Immature natural killer cell (primary cell): ENCODE measurements at regions not wholly inside any gene's neighbourhood (a gene's known extent, or its start where the extent isn't known, plus 50 kb on each side); places are given as distances from the start of the nearest gene placed in this dataset.
"Not testable (repeated sequence)": the region's sequence is repeated elsewhere in the genome, so short reads cannot be mapped to it uniquely, and the experiment has no call there.

ENCODE experiments used
- DNase-seq, 3 donors: peaks; one replicate each; pipeline ENCODE4 v3.0.0; 2022; ENCODE audit warnings: mixed read lengths in 1 of 3
- H3K27ac Mint-ChIP-seq, 6 donors: one replicate each; pipeline ENCODE4 v1.8.0; 2020; ENCODE audit warnings: mixed read lengths in 6 of 6, mild to moderate bottlenecking in 5 of 6, inconsistent platforms in 4 of 6, moderate library complexity in 3 of 6
- H3K27me3 Mint-ChIP-seq, 3 donors: one replicate each; pipeline ENCODE4 v1.8.0; 2020 to 2021; ENCODE audit warnings: low read depth in 3 of 3, mild to moderate bottlenecking in 3 of 3, mixed read lengths in 3 of 3, moderate library complexity in 3 of 3, inconsistent platforms in 1 of 3
- H3K36me3 Mint-ChIP-seq, 3 donors: one replicate each; pipeline ENCODE4 v1.8.0; 2020; ENCODE audit warnings: mixed read lengths in 3 of 3, inconsistent platforms in 2 of 3, mild to moderate bottlenecking in 2 of 3
- H3K4me1 Mint-ChIP-seq, 2 donors: one replicate each; pipeline ENCODE4 v1.8.0; 2020; ENCODE audit warnings: inconsistent platforms in 2 of 2, mild to moderate bottlenecking in 2 of 2, mixed read lengths in 2 of 2, moderate library complexity in 1 of 2
- H3K4me3 Mint-ChIP-seq, 5 donors: one replicate each; pipeline ENCODE4 v1.8.0; 2020; ENCODE audit warnings: mild to moderate bottlenecking in 5 of 5, mixed read lengths in 5 of 5, inconsistent platforms in 3 of 5, moderate library complexity in 3 of 5
- H3K9me3 Mint-ChIP-seq, 6 donors: one replicate each; pipeline ENCODE4 v1.8.0; 2020; ENCODE audit warnings: mild to moderate bottlenecking in 6 of 6, mixed read lengths in 6 of 6, inconsistent platforms in 4 of 6, moderate library complexity in 3 of 6

- DNase-seq: no peak
- peaks cover 14 to 42% (median 20%) of the 10 kb centered on the region in 6 donors for H3K9me3 Mint-ChIP-seq
- no peak overlapping the region for H3K27ac Mint-ChIP-seq
- H3K36me3 Mint-ChIP-seq: no peaks in the 10 kb centered on the region
- no peak overlapping the region for H3K4me3 Mint-ChIP-seq
- H3K4me1 Mint-ChIP-seq: no peaks in the 10 kb centered on the region
- peaks cover 0 to 2% (median 0%) of the 10 kb centered on the region in 3 donors for H3K27me3 Mint-ChIP-seq
These were observed 1014.8 kb downstream of the RAPGEF2 start for GRCh38 chr4:160117686-160118085.

GRCh38 chr4:160125576-160126287 lies 1022.9 kb downstream of the RAPGEF2 start:
- not testable (repeated sequence) for H3K36me3 Mint-ChIP-seq, H3K27me3 Mint-ChIP-seq, DNase-seq, H3K4me1 Mint-ChIP-seq
- Mint-ChIP-seq H3K27ac (peak overlapping the region in 1 of 6 donors; percentile 46), H3K4me3 (peak overlapping the region in 2 of 5 donors; percentile 27 to 47), H3K9me3 (peaks cover 3 to 15% (median 11%) of the 10 kb centered on the region in 6 donors)

- peaks cover 3 to 24% (median 21%) of the 10 kb centered on the region in 6 donors for H3K9me3 Mint-ChIP-seq
- H3K27ac Mint-ChIP-seq: no peak overlapping the region
- no peak overlapping the region for H3K4me3 Mint-ChIP-seq
- H3K36me3 Mint-ChIP-seq: no peaks in the 10 kb centered on the region
- peaks cover 0 to 3% (median 0%) of the 10 kb centered on the region in 3 donors for H3K27me3 Mint-ChIP-seq
- no peak for DNase-seq
- H3K4me1 Mint-ChIP-seq: no peaks in the 10 kb centered on the region
These were observed 1024.3 kb downstream of the RAPGEF2 start for GRCh38 chr4:160127211-160127610.

- no peak overlapping the region for H3K4me3 Mint-ChIP-seq
- DNase-seq: no peak
- no peaks in the 10 kb centered on the region for H3K36me3 Mint-ChIP-seq
- peaks cover 0 to 3% (median 0%) of the 10 kb centered on the region in 3 donors for H3K27me3 Mint-ChIP-seq
- H3K9me3 Mint-ChIP-seq: peaks cover 2 to 40% (median 31%) of the 10 kb centered on the region in 6 donors
- H3K27ac Mint-ChIP-seq: no peak overlapping the region
- H3K4me1 Mint-ChIP-seq: no peaks in the 10 kb centered on the region
These were observed 1026.6 kb downstream of the RAPGEF2 start for GRCh38 chr4:160129439-160129838.

GRCh38 chr4:160136021-160136420 lies 1033.1 kb downstream of the RAPGEF2 start:
- Mint-ChIP-seq H3K27me3 (peaks cover 0 to 3% (median 1%) of the 10 kb centered on the region in 3 donors), H3K4me1 (no peaks in the 10 kb centered on the region), H3K36me3 (no peaks in the 10 kb centered on the region), H3K27ac (no peak overlapping the region), H3K9me3 (peaks cover 15 to 52% (median 31%) of the 10 kb centered on the region in 6 donors), H3K4me3 (no peak overlapping the region)
- no peak for DNase-seq

GRCh38 chr4:160141206-160141605 lies 1038.3 kb downstream of the RAPGEF2 start:
- Mint-ChIP-seq H3K27ac (no peak overlapping the region), H3K27me3 (peaks cover 0 to 1% (median 0%) of the 10 kb centered on the region in 3 donors), H3K4me3 (no peak overlapping the region), H3K9me3 (peaks cover 9 to 29% (median 21%) of the 10 kb centered on the region in 6 donors), H3K4me1 (no peaks in the 10 kb centered on the region), H3K36me3 (no peaks in the 10 kb centered on the region)
- DNase-seq: no peak

- H3K36me3 Mint-ChIP-seq: no peaks in the 10 kb centered on the region
- no peaks in the 10 kb centered on the region for H3K4me1 Mint-ChIP-seq
- peaks cover 5 to 35% (median 15%) of the 10 kb centered on the region in 6 donors for H3K9me3 Mint-ChIP-seq
- DNase-seq: no peak
- no peak overlapping the region for H3K27ac Mint-ChIP-seq
- H3K4me3 Mint-ChIP-seq: no peak overlapping the region
- no peaks in the 10 kb centered on the region for H3K27me3 Mint-ChIP-seq
These were observed 1039.7 kb downstream of the RAPGEF2 start for GRCh38 chr4:160142579-160142978.

GRCh38 chr4:160143574-160143973 lies 1040.7 kb downstream of the RAPGEF2 start:
- Mint-ChIP-seq H3K36me3 (no peaks in the 10 kb centered on the region), H3K27me3 (no peaks in the 10 kb centered on the region), H3K9me3 (peaks cover 5 to 30% (median 15%) of the 10 kb centered on the region in 6 donors), H3K4me3 (no peak overlapping the region), H3K27ac (no peak overlapping the region), H3K4me1 (no peaks in the 10 kb centered on the region)
- no peak for DNase-seq

- Mint-ChIP-seq H3K36me3 (no peaks in the 10 kb centered on the region), H3K9me3 (peaks cover 9 to 34% (median 20%) of the 10 kb centered on the region in 6 donors), H3K27me3 (peaks cover 0 to 3% (median 0%) of the 10 kb centered on the region in 3 donors), H3K27ac (no peak overlapping the region), H3K4me1 (no peaks in the 10 kb centered on the region), H3K4me3 (no peak overlapping the region)
- no peak for DNase-seq
These were observed 1056.6 kb downstream of the RAPGEF2 start for GRCh38 chr4:160159457-160159856.

GRCh38 chr4:160161026-160161425 lies 1058.1 kb downstream of the RAPGEF2 start:
- Mint-ChIP-seq H3K27ac (no peak overlapping the region), H3K4me1 (no peaks in the 10 kb centered on the region), H3K9me3 (peaks cover 4 to 35% (median 23%) of the 10 kb centered on the region in 6 donors), H3K4me3 (no peak overlapping the region), H3K27me3 (peaks cover 0 to under 1% (median 0%) of the 10 kb centered on the region in 3 donors), H3K36me3 (no peaks in the 10 kb centered on the region)
- DNase-seq: no peak

- Mint-ChIP-seq H3K4me1 (no peaks in the 10 kb centered on the region), H3K9me3 (peaks cover 10 to 45% (median 19%) of the 10 kb centered on the region in 6 donors), H3K4me3 (no peak overlapping the region), H3K27me3 (no peaks in the 10 kb centered on the region), H3K27ac (no peak overlapping the region), H3K36me3 (peaks cover 0 to 3% (median 0%) of the 10 kb centered on the region in 3 donors)
- no peak for DNase-seq
These were observed 1072.3 kb downstream of the RAPGEF2 start for GRCh38 chr4:160175064-160175643.

- Mint-ChIP-seq H3K36me3 (no peaks in the 10 kb centered on the region), H3K9me3 (peaks cover 6 to 39% (median 16%) of the 10 kb centered on the region in 6 donors), H3K27me3 (peaks cover 0 to 1% (median 0%) of the 10 kb centered on the region in 3 donors), H3K27ac (no peak overlapping the region), H3K4me3 (no peak overlapping the region), H3K4me1 (no peaks in the 10 kb centered on the region)
- no peak for DNase-seq
These were observed 1077.3 kb downstream of the RAPGEF2 start for GRCh38 chr4:160180211-160180610.

- Mint-ChIP-seq H3K4me3 (no peak overlapping the region), H3K9me3 (peaks cover 1 to 40% (median 16%) of the 10 kb centered on the region in 6 donors), H3K27ac (no peak overlapping the region), H3K27me3 (peaks cover 0 to 3% (median 0%) of the 10 kb centered on the region in 3 donors), H3K36me3 (no peaks in the 10 kb centered on the region), H3K4me1 (no peaks in the 10 kb centered on the region)
- no peak for DNase-seq
These were observed 1079.8 kb downstream of the RAPGEF2 start for GRCh38 chr4:160182727-160183126.

- H3K4me1 Mint-ChIP-seq: no peaks in the 10 kb centered on the region
- H3K27me3 Mint-ChIP-seq: peaks cover 0 to 3% (median 0%) of the 10 kb centered on the region in 3 donors
- H3K27ac Mint-ChIP-seq: no peak overlapping the region
- no peaks in the 10 kb centered on the region for H3K36me3 Mint-ChIP-seq
- no peak overlapping the region for H3K4me3 Mint-ChIP-seq
- H3K9me3 Mint-ChIP-seq: peaks cover 4 to 27% (median 18%) of the 10 kb centered on the region in 6 donors
- no peak for DNase-seq
These were observed 1082.0 kb downstream of the RAPGEF2 start for GRCh38 chr4:160184884-160185283.
